ENCODE measurements at regions not wholly inside any gene's neighbourhood (a gene's known extent, or its start where the extent isn't known, plus 50 kb on each side); places are given as distances from the start of the nearest gene placed in this dataset.

DNA sequence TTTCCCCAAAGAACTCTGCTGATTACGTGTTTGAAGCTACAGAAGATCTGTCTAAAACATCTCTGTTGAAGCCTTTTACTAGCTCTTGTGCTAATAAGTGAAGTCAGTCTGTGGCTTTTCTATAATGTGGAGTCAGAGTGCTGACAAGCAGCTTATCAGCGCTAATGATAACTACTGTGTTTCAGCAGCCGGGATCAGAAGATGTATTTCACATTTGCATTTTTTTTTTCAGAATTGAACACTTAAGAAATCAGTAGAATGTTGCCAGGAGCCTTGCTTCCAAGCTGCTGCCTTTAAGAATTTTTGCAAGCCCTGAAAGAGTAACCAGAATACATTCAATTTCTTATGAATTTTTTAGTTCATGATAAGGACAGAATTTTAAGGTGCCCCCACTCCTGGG lies 519.4 kb upstream of the NR5A2 start:
- TF ChIP-seq CTCF (IDR thresholded peaks at IDR 0.05; ENCODE audit: low read depth, low read length) (no peak), EZH2phosphoT487 (IDR thresholded peaks at IDR 0.05; ENCODE audit: low read depth) (no peak)

Data from OCI-LY3 (cell line).